NOMO-1 (cell line): ENCODE measurements at regions not wholly inside any gene's neighbourhood (a gene's known extent, or its start where the extent isn't known, plus 50 kb on each side); places are given as distances from the start of the nearest gene placed in this dataset.
A peak's percentile ranks its signal among the peaks of the same experiment; 100 is the strongest.

Source experiments
- DNase-seq, 2 experiments: peaks; one replicate each; lab custom pipeline; 2025; ENCODE audit not compliant: unreplicated experiment in 2 of 2; lab: John Stamatoyannopoulos, UW

DNA sequence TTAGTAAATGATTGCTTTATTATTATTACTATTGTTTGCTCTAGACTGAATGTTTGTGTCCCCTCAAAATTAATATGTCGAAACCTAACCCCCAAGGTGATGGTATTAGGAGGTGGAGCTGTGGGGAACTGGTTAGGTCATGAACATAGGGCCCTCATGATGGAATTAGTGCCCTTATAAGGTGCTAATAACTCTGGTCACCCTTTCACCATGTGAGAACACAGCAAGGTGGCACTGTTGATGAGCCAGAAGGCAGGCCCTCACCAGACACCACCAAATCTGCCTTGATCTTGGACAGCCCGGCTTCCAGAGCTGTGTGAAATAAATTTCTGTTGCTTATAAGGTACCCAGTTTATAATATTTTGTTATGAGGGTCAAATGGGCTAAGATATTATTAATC is 95.8 kb downstream of the BDNF start:
- no peak for DNase-seq

DNA sequence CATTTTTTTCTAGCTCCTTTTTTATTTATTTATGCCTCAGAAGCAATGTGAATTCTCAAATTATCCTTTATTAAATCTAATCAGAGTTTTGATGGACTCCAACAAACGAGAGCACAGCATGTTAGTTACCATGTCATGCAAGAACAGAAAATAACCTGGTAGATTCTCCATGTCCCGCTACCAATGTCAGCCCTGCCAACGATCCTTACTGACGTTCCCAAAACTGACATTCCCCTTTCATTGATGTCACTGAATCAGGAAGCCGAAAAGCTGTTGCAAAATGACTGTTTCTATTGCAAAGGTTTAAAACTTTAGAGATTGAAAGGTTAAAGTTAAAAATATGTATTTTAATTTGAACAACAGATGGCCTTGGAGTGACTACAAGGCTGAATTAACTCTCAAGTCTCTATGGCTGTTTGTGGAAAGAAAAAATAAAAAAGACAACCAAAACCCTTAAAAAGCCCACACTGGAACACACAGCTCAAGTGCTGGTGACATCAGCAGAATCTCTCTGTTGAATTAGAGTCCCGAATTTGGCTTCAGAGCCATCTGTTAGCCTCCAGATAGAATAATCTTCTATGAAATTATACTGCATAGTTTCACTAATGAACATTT is 96.8 kb downstream of the BDNF start:
- no peak for DNase-seq

DNA sequence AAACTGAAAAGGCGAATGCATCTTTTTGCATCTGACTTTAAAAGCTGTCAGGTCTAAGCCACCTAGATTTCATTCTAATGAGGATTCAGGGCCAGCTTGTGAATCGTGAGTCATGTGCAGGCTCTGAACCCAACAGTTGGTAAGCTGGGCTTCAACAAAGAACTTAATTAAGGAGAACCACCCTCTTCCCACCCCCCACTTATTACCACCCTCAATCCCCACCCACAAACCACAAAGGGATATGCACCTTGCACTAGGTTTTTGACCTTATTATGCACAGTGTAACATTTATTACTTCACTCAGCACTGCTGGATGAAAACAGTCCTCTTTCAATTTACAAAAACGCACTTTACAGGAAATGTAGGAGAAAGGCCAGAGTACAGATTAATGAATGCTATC is 94.1 kb upstream of the LIN7C start:
- DNase-seq, result no peak

DNA sequence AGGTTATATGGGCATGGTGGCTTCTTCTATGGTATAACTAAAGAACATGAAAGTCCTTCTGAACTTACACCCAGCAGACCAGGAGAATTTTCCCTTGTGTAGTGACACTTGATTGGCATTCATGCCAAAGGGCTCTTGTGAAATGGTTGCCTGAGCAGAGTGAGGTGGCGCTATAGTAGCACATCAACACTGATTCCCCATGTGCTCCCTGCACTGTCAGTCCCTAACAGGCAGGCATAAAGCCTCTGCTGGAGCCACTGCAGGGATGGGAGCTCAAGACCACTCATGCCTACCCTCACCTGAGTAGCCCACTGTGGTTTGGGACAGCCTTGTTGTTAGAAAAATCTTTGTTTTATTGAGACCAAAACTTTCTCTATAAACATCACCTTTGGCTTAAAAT is 92.6 kb upstream of the LIN7C start:
- DNase-seq, result no peak

DNA sequence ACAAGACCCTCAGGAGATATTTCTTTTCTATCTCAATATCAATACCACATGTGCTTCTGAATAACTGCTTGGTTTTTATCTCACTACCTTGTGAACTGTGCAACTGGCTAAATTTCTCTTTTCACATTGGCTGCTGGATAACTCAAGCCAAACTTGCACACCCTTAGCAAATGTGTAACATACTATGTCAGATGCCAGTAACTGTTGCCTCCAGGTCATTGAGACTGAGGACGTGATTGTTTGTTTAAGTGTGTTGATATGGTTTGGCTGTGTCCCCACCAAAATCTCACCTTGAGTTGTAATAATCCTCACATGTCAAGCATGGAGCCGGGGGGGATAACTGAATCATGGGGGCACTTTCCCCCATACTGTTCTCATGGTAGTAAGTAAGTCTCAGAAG is 90.2 kb upstream of the LIN7C start:
- no peak for DNase-seq

DNA sequence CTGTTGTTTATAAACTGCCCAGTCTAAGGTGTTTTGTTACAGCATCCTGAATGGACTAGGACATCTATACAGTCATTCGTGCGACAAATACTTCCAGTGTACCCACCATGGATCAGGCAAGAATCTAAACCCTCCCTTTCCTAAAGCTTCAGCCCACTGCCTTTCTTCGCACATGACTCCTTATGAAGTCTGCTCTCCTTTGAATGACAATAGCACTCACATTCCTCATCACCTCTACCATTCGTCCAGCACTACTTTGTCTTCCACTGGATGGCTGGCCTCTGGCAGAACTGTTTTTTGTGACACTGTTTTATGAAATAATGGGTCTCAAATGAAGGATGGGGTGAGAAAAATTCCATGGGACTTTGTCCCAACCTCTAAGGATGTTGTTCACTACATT is 89.8 kb upstream of the LIN7C start:
- DNase-seq, result no peak

DNA sequence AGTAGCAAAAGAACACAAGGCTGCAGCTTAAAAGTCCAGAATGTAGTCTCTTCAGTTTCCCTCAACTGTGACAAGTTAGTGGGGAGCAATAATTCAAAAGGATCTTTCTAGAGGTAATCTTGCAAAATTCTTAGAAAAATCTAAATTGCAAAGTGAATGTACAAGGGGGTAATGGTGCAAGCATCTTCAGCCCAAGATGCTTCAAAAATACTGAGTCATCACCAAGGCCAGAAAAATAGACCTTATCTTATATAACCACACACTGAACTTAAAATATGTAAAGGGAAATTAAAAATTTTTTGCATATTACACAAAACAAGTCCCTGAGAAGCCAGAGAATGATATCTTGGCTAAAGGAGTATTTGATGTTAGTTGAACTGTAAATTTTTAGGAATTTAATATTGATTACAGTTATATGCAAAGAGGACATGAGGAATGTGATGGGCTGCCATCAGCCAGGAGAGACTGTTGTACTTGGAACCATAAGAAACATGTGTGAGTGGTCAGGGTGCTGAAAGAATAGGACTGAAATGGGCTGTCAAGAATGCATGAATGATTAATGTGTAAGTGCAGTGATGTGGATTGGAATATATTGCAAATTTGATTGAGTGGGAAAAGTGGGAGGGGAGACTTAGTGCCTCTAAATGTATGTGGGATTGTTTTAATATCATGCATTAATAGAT is 85.7 kb upstream of the LIN7C start:
- no peak for DNase-seq

DNA sequence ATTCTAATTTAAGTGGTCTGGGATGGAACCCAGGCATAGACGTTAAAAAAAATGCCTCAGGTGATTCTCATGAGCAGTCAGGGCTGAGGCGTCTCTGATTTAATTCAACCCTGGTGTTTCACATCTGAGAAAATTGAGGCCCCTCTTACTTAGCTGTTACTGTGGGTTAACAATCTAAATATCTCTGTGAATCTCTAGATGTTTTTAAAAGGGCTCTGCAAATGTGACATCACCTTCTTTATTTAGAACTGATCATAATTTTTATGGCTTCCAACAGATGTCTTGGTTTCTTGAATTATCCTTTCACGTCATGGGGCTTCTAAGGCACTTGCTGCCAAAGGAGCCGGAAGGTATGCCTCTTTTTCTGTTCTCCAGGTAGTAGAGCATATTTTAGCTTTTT is 76.1 kb upstream of the LIN7C start:
- DNase-seq, result no peak

DNA sequence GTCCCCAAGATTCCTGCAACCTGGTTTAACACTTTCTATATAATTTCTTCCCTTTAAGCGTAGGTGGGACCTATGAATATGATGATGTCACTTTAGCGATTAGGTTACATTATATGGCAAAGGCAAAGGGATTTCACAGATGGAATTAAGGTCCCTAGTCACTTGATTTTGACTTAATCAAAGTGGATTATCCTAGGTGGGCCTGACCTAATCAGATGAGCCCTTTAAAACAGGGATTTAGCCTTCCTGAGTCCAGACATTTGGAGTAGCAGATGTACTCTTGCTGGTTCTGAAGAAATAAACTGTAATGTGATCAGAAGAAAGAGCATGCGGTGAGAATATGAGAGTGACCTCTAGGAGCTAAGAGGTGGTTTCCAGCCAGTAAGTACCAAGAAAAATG is 67.8 kb upstream of the LIN7C start:
- no peak for DNase-seq

DNA sequence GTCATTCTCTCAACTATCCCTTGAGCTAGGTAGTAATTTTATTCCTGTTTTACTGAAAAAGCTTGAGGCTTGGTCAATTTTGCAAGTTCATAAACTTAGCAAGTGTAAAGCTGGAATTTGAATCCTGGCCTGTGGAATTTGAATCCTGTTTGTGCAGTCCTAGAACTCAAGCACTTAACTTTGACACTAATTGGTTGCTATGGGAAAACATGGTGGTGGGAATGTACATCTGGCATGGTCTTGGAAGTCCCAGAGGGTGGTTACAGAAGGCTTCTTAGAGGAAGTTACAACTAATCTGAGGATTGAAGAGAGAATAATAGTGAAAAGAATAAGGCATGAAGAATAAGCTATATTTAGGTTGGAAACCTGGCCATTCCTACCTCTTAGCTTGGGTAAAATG is 66.5 kb upstream of the LIN7C start:
- DNase-seq, result no peak

DNA sequence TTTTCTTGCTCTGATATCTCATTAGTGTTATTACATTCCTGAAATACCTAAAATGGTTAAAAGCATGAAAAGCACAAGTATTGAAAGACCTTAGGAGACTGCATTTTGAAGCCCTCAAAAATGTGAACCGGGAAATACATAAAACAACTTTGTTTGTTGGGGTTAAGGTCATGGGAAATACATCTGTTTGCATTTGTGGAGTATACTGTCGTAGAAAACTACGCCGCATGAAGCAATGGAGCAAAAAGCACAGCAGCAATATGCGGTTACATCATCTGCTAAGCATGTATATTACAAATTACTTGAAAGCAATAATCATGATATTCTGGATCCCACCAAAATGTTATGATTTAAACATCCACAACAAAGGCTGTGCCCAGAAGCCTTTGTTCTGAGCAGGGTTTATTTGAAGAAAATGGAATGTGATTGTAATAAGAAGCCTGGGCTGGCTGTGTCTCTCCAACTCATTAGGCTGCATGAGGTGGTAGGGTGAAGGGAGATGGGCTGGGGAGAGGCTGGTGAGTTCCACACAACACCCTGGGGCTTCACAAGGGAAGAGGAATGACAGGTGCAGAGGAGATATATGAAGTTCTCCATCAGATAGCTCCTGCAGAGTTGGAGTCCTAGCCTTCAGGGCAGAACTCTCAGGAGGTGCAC is 64.7 kb upstream of the LIN7C start:
- DNase-seq, result no peak

DNA sequence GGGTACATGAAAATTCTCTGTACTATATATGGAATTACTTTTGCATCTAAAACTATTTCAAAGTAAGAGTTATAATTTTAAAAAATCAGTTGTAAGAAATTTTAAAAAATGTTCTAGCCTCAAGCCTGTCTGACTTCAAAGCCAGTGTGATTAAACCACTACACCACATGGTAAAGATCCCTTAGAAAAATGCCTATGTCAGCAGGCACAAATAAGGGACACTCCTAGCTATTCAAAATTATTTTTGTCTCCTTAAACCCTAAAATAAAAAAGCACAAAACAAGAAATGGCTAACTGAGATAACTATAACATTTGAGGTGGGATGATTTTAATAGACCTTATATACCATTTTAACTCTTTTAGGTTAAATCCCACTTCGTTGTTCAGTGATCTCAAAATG is 64.0 kb upstream of the LIN7C start:
- DNase-seq, result no peak

DNA sequence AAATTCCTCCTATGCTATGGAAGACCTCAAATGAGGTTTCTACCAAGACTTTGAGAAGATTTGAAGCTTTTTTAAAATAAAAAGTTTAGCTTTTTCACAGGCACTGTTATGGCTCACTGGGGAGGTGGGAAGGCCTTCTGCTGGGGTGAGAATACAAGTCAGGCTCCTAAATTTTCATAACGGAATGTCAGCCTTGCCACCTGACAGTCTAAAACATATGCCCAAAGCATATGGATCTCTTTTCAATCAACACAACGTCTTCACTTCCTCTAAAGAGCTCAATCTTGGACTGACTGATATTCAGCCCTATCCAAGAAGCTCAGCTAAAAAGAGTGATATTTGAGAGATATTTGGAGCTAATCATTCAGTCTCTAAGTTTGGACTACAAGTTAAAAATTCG is 57.1 kb upstream of the LIN7C start:
- DNase-seq, result no peak

DNA sequence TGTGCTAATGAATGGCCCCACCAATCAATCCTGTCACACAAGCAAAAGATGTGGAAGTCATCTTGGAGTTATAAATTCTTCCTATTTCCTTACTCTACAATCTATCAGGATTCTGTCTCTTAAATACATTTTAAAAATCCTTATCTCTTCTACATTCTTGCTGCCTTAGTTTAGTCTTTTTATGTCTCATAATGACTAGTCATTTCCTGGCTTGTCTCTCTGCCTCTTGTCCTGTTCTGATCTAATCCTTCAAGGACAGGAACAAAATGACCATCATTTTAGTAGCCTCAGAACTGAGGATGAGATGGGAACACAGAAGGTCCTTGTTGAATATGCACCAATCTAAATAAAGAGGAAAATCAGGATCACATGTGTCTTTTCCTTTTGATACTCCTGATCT is 56.6 kb upstream of the LIN7C start:
- no peak for DNase-seq

DNA sequence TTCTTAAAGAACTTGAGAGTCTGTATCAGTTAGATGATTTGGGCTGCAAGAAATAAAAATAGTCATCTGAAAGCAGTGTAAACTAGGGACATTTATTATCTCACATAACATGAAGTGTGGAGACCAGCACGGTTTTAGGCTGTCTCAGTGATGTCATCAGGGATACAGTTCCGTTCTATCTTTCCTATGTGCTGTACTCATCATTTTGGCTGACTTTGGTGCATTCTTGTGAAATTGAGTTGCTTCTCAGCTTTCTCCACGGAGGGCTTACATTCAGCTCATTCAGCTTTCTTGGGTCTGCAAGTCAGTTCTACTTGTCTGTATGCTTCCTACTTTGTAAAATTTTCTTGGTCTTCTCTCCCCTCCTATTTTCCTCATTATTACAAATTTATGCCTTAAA is 51.8 kb upstream of the LIN7C start:
- DNase-seq, result no peak

DNA sequence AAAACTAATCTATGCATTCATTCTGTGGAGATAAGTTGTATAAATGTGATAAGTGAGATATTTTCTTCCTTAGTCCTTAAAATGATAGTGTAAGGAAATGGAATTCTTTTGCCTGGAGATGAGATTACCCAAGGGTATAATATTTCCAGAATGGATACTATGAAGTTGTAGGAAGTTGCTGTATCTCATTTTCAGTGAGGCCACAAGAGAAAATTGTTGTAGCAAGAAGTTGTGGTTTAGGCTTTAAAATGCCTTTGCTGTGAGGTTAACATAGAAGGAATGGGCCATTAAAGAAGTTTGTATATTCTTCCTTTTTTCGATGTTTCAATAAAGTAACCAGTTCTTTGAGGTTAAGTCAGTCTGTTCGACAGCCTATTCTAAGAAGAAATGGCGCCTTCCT is 50.7 kb upstream of the LIN7C start:
- DNase-seq, result peak in 1 of 2 experiments; percentile 39
